SK-N-SH treated with all-trans-retinoic acid at 6 μM for 48 hours (cell line): ENCODE measurements at regions not wholly inside any gene's neighbourhood (a gene's known extent, or its start where the extent isn't known, plus 50 kb on each side); places are given as distances from the start of the nearest gene placed in this dataset.

Source experiments
- ATAC-seq: fragments of 200-7000 bp; cut with Tn5 transposase; 3 replicates; pipeline ENCODE4 v1.9.1; 2020; ENCODE audit warnings: mild to moderate bottlenecking, moderate library complexity
- ARNTL ChIP-seq: fragments of 450-650 bp; formaldehyde crosslinking; IDR thresholded peaks from 2 replicates; pipeline ENCODE4 v1.5.0; 2020; ENCODE audit warnings: low read depth, mild to moderate bottlenecking, moderate library complexity, borderline replicate concordance
- CREB5 ChIP-seq: fragments of 250-450 bp; sonication (Bioruptor Pico); IDR thresholded peaks from 2 replicates; pipeline ENCODE4 v1.5.1; 2020; ENCODE audit warnings: low read depth, mild to moderate bottlenecking, moderate library complexity
- CSRNP3 ChIP-seq: fragments of 250-450 bp; sonication (Bioruptor Pico); IDR thresholded peaks from 2 replicates; pipeline ENCODE4 v1.5.1; 2021; ENCODE audit warnings: mild to moderate bottlenecking, moderate library complexity
- ESRRG ChIP-seq: fragments of 250-450 bp; sonication (Bioruptor Pico); IDR thresholded peaks from 2 replicates; pipeline ENCODE4 v1.6.1; 2021; ENCODE audit warnings: mild to moderate bottlenecking
- GLIS3 ChIP-seq: fragments of 250-450 bp; sonication (Bioruptor Pico); IDR thresholded peaks from 2 replicates; pipeline ENCODE4 v1.5.0; 2020; ENCODE audit warnings: mild to moderate bottlenecking, moderate library complexity
- ISL1 ChIP-seq: fragments of 250-450 bp; sonication (Bioruptor Pico); IDR thresholded peaks from 2 replicates; pipeline ENCODE4 v2.1.2; 2022; ENCODE audit warnings: mild to moderate bottlenecking, moderate library complexity
- PATZ1 ChIP-seq: fragments of 250-450 bp; sonication (Bioruptor Pico); IDR thresholded peaks from 2 replicates; pipeline ENCODE4 v1.8.0; 2020; ENCODE audit warnings: mild to moderate bottlenecking, moderate library complexity, borderline replicate concordance
- POU6F1 ChIP-seq: fragments of 250-450 bp; sonication (Bioruptor Pico); IDR thresholded peaks from 2 replicates; pipeline ENCODE4 v1.8.0; 2021; ENCODE audit warnings: low read depth, mild to moderate bottlenecking, moderate library complexity, borderline replicate concordance
- PPARA ChIP-seq: fragments of 250-450 bp; sonication (Bioruptor Pico); IDR thresholded peaks from 2 replicates; pipeline ENCODE4 v1.5.0; 2020; ENCODE audit warnings: mild to moderate bottlenecking, borderline replicate concordance
- RARB ChIP-seq: fragments of 250-450 bp; sonication (Bioruptor Pico); IDR thresholded peaks from 2 replicates; pipeline ENCODE4 v1.8.0; 2021; ENCODE audit warnings: mild to moderate bottlenecking, moderate library complexity
- SNAI2 ChIP-seq: fragments of 250-450 bp; sonication (Bioruptor Pico); IDR thresholded peaks from 2 replicates; pipeline ENCODE4 v1.5.0; 2020; ENCODE audit warnings: mild to moderate bottlenecking, moderate library complexity
- TCF4 ChIP-seq: fragments of 250-450 bp; sonication (Bioruptor Pico); IDR thresholded peaks from 2 replicates; pipeline ENCODE4 v1.8.0; 2021; ENCODE audit warnings: mild to moderate bottlenecking, moderate library complexity, borderline replicate concordance
- TOX ChIP-seq: fragments of 250-450 bp; sonication (Bioruptor Pico); IDR thresholded peaks from 2 replicates; pipeline ENCODE4 v1.8.0; 2021; ENCODE audit warnings: mild to moderate bottlenecking, moderate library complexity, borderline replicate concordance
- TSHZ2 ChIP-seq: fragments of 250-450 bp; sonication (Bioruptor Pico); IDR thresholded peaks from 2 replicates; pipeline ENCODE4 v1.5.0; 2020; ENCODE audit warnings: mild to moderate bottlenecking, moderate library complexity
- ZFP3 ChIP-seq: fragments of 250-450 bp; sonication (Bioruptor Pico); IDR thresholded peaks from 2 replicates; pipeline ENCODE4 v1.5.0; 2020; ENCODE audit warnings: mild to moderate bottlenecking, moderate library complexity
- ZFP30 ChIP-seq: fragments of 450-650 bp; formaldehyde crosslinking; IDR thresholded peaks from 2 replicates; pipeline ENCODE4 v1.5.0; 2022; ENCODE audit warnings: mild to moderate bottlenecking, moderate library complexity
- ZNF565 ChIP-seq: fragments of 450-650 bp; formaldehyde crosslinking; conservative IDR thresholded peaks from 2 replicates; pipeline ENCODE4 v1.5.0; 2020; ENCODE audit warnings: low read depth, mild to moderate bottlenecking, moderate library complexity
- ZNF8 ChIP-seq: fragments of 450-650 bp; formaldehyde crosslinking; IDR thresholded peaks from 2 replicates; pipeline ENCODE4 v1.5.0; 2020; ENCODE audit warnings: mild to moderate bottlenecking, moderate library complexity

GRCh38 chr2:65957454-65957853 is 477.5 kb upstream of the MEIS1 start:
- no peak for ATAC-seq
- no peak for TF ChIP-seq GLIS3 (CRISPR knock-in tag)
- no peak for TF ChIP-seq TCF4 (CRISPR knock-in tag)
- no peak for TF ChIP-seq ZFP3
- TF ChIP-seq ZNF565 (CRISPR knock-in tag), result no peak
- TF ChIP-seq POU6F1, result no peak
- TF ChIP-seq PATZ1 (CRISPR knock-in tag), result no peak
- TF ChIP-seq, all 23 proteins: peak for 0

GRCh38 chr2:65955259-65955658 is 479.7 kb upstream of the MEIS1 start:
- TF ChIP-seq ESRRG, result no peak
- TF ChIP-seq ZNF8, result no peak
- TF ChIP-seq RARB, result no peak
- no peak for TF ChIP-seq ZFP30 (CRISPR knock-in tag)
- ATAC-seq, result no peak

GRCh38 chr2:65952966-65953761 is 481.8 kb upstream of the MEIS1 start:
- no peak for ATAC-seq

GRCh38 chr2:65944213-65944612 is 490.7 kb upstream of the MEIS1 start:
- ATAC-seq, result no peak
- no peak for TF ChIP-seq PPARA (CRISPR knock-in tag)
- TF ChIP-seq CSRNP3 (CRISPR knock-in tag), result no peak
- no peak for TF ChIP-seq CREB5
- no peak for TF ChIP-seq ISL1 (CRISPR knock-in tag)
- TF ChIP-seq ESRRG, result no peak
- no peak for TF ChIP-seq TOX

More at GRCh38 chr2:65952966-65953761, 481.8 kb upstream of the MEIS1 start:
- no peak for TF ChIP-seq SNAI2
- TF ChIP-seq ESRRG, result no peak
- TF ChIP-seq CSRNP3 (CRISPR knock-in tag), result no peak
- no peak for TF ChIP-seq ZNF565 (CRISPR knock-in tag)
- no peak for TF ChIP-seq ZFP3
- TF ChIP-seq TSHZ2 (CRISPR knock-in tag), result no peak
- TF ChIP-seq ARNTL (CRISPR knock-in tag), result no peak
- no peak for TF ChIP-seq ISL1 (CRISPR knock-in tag)
- TF ChIP-seq, all 23 proteins: peak for 0
